ENCODE measurements at regions not wholly inside any gene's neighbourhood (a gene's known extent, or its start where the extent isn't known, plus 50 kb on each side); places are given as distances from the start of the nearest gene placed in this dataset.

DNA sequence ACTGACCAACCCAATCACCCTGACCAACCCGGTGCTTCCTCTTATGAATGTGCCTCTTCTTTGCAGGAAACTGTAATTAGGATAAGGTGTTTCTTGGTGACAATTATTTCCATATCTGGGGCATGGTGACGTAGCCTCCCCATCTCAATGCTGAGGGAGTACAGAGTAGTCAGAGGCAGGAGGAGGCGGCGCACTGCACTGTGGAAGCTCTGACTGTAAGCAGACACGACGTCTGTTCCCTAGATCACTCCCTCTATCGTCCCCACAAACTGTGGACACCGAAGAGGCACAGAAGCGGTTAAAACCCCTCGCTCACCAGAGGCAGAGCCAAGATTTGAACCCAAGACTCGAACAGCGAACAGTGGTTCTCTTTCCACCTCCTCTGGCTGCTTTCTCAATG is 231.0 kb upstream of the IGF1R start:
- TF ChIP-seq EZH2 (IDR thresholded peaks at IDR 0.05) = no peak
- TF ChIP-seq POLR2AphosphoS5 (IDR thresholded peaks at IDR 0.05; ENCODE audit: borderline replicate concordance, low read depth, low read length) = no peak
- no peak for TF ChIP-seq FOXP2 (optimal IDR thresholded peaks at IDR 0.05; ENCODE audit: control extremely low read depth, extremely low read length, insufficient read depth)
